LoVo (cell line): ENCODE measurements at regions not wholly inside any gene's neighbourhood (a gene's known extent, or its start where the extent isn't known, plus 50 kb on each side); places are given as distances from the start of the nearest gene placed in this dataset.
"Not testable (repeated sequence)": the region's sequence is repeated elsewhere in the genome, so short reads cannot be mapped to it uniquely, and the experiment has no call there.

ENCODE experiments used
- DNase-seq: peaks from one replicate; pipeline ENCODE4 v3.0.0-alpha.2; 2016; ENCODE audit warnings: low spot score

- DNase-seq, result no peak
Observed at GRCh38 chr9:81344366-81344765, 345.0 kb downstream of the TLE1 start.

GRCh38 chr9:81335879-81336421 lies 353.4 kb downstream of the TLE1 start:
- DNase-seq, result no peak

GRCh38 chr9:81321551-81321950 lies 367.8 kb downstream of the TLE1 start:
- DNase-seq, result no peak

GRCh38 chr9:81320909-81321482 lies 368.4 kb downstream of the TLE1 start:
- no peak for DNase-seq

GRCh38 chr9:81318571-81318970 lies 370.8 kb downstream of the TLE1 start:
- peak; percentile 43 for DNase-seq

GRCh38 chr9:81317939-81318338 lies 371.4 kb downstream of the TLE1 start:
- DNase-seq, result no peak

GRCh38 chr9:81317223-81317622 lies 372.1 kb downstream of the TLE1 start:
- no peak for DNase-seq

- no peak for DNase-seq
Observed at GRCh38 chr9:81314490-81314889, 374.9 kb downstream of the TLE1 start.

- DNase-seq, result no peak
Observed at GRCh38 chr9:81313877-81314276, 375.5 kb downstream of the TLE1 start.

GRCh38 chr9:81312346-81312745 lies 377.0 kb downstream of the TLE1 start:
- DNase-seq, result no peak

GRCh38 chr9:81308404-81308803 lies 380.9 kb downstream of the TLE1 start:
- DNase-seq, result no peak

GRCh38 chr9:81307791-81308190 lies 381.6 kb downstream of the TLE1 start:
- not testable (repeated sequence) for DNase-seq

- DNase-seq, result no peak
Observed at GRCh38 chr9:81305561-81306182, 383.7 kb downstream of the TLE1 start.

- DNase-seq, result no peak
Observed at GRCh38 chr9:81303658-81304057, 385.7 kb downstream of the TLE1 start.

- DNase-seq, result no peak
Observed at GRCh38 chr9:81293651-81294050, 395.7 kb downstream of the TLE1 start.

- DNase-seq, result no peak
Observed at GRCh38 chr9:81292056-81292805, 397.1 kb downstream of the TLE1 start.

- DNase-seq, result no peak
Observed at GRCh38 chr9:81289622-81290021, 399.7 kb downstream of the TLE1 start.

GRCh38 chr9:81268048-81268447 lies 421.3 kb downstream of the TLE1 start:
- DNase-seq, result no peak

- no peak for DNase-seq
Observed at GRCh38 chr9:81266674-81267073, 422.7 kb downstream of the TLE1 start.

- DNase-seq, result no peak
Observed at GRCh38 chr9:81266086-81266485, 423.3 kb downstream of the TLE1 start.

- no peak for DNase-seq
Observed at GRCh38 chr9:81264516-81264915, 424.8 kb downstream of the TLE1 start.

GRCh38 chr9:81259896-81260295 lies 429.5 kb downstream of the TLE1 start:
- DNase-seq, result no peak

- no peak for DNase-seq
Observed at GRCh38 chr9:81256368-81256767, 433.0 kb downstream of the TLE1 start.
